Transverse colon (tissue), 4 donors: ENCODE measurements at regions not wholly inside any gene's neighbourhood (a gene's known extent, or its start where the extent isn't known, plus 50 kb on each side); places are given as distances from the start of the nearest gene placed in this dataset.

Experiments
- DNase-seq: peaks from one replicate; pipeline ENCODE4 v3.0.0-alpha.2; 2019
- H3K27ac ChIP-seq, 4 donors: fragments of 200-600 bp; sonication (generic); 2 replicates each; pipeline ENCODE4 v1.5.1; 2016 to 2018; ENCODE audit warnings: inconsistent platforms in 4 of 4
- H3K27me3 ChIP-seq: fragments of 200-600 bp; sonication (generic); 2 replicates; pipeline ENCODE4 v1.5.1; 2017; ENCODE audit warnings: inconsistent platforms
- H3K36me3 ChIP-seq, 4 donors: fragments of 200-600 bp; sonication (generic); 2 replicates each; pipeline ENCODE4 v1.5.1; 2017 to 2019; ENCODE audit warnings: inconsistent platforms in 4 of 4
- H3K4me1 ChIP-seq, 4 donors: fragments of 200-600 bp; sonication (generic); 2 replicates each; pipeline ENCODE4 v1.5.1; 2017 to 2020; ENCODE audit warnings: inconsistent platforms in 4 of 4
- H3K4me3 ChIP-seq, 4 donors: fragments of 200-600 bp; sonication (generic); 1 replicate in 1 of 4; 2 replicates in 3 of 4; pipeline versions ENCODE4 v1.5.1 to v1.6.1; 2017 to 2019; ENCODE audit warnings: inconsistent platforms in 4 of 4
- H3K9me3 ChIP-seq, 2 donors: fragments of 200-600 bp; sonication (generic); 2 replicates each; pipeline ENCODE4 v1.5.1; 2017 to 2019; ENCODE audit warnings: inconsistent platforms in 2 of 2
- CTCF ChIP-seq, 5 experiments: fragments of 200-600 bp in 3 of 5; fragments of 450-650 bp in 2 of 5; sonication (generic) in 3 of 5; IDR thresholded peaks; 1 replicate in 2 of 5; 2 replicates in 3 of 5; pipeline ENCODE4 v1.5.1; 2016 to 2017; ENCODE audit warnings: antibody characterized with exemption in 5 of 5, inconsistent platforms in 3 of 5, mild to moderate bottlenecking in 2 of 5, moderate library complexity in 1 of 5
- EP300 ChIP-seq: sonication (generic); formaldehyde crosslinking; IDR thresholded peaks from one replicate; pipeline ENCODE4 v1.6.1; 2017; ENCODE audit warnings: antibody characterized with exemption, low read depth
- POLR2A ChIP-seq: fragments of 450-650 bp; IDR thresholded peaks from one replicate; pipeline ENCODE4 v1.6.1; 2016; ENCODE audit warnings: antibody characterized with exemption, mild to moderate bottlenecking, moderate library complexity
- POLR2AphosphoS5 ChIP-seq, 3 donors: sonication (generic); formaldehyde crosslinking; IDR thresholded peaks; one replicate each; pipeline ENCODE4 v1.6.1; 2016; ENCODE audit warnings: antibody characterized with exemption in 3 of 3
- WGBS, 2 donors: methylation state at CpG; one replicate each; pipeline ENCODE4 v1.1.5; 2018; ENCODE audit warnings: low coverage in 1 of 2; 5-methylcytosine and 5-hydroxymethylcytosine counted together
- in situ Hi-C, 4 donors: fragments of 200-750 bp; cut with MboI; loops; one replicate each; pipeline versions ENCODE4 v1.15.0 to v1.15.1; 2017; ENCODE audit warnings: low sequenced_read_pairs in 3 of 4, low pct_ligation_motif_present in 1 of 4, low pct_unique_long_range_greater_than_20kb in 1 of 4
- intact Hi-C: fragments of 100-400 bp; cut with DNase I; formaldehyde crosslinking; loops from one replicate; pipeline ENCODE4 v1.15.1; 2023; ENCODE audit warnings: low total_unique reads

GRCh38 chr10:111186358-111186757, 109.5 kb downstream of the ADRA2A start:
- in situ Hi-C loops: no loop called here

GRCh38 chr10:111187096-111187495, 110.3 kb downstream of the ADRA2A start:
- intact Hi-C loops (no loop called here), in situ Hi-C loops (no loop called here)
- Histone ChIP-seq H3K4me1 (no peaks in the 10 kb centered on the region), H3K36me3 (no peaks in the 10 kb centered on the region), H3K27ac (no peak overlapping the region), H3K27me3 (no peaks in the 10 kb centered on the region), H3K9me3 (no peaks in the 10 kb centered on the region), H3K4me3 (no peak overlapping the region)
- DNase-seq: no peak
- 56 to 57% methylated on average over 3 to 4 of the region's 4 CpGs for WGBS, 2 donors
- TF ChIP-seq POLR2A: no peak
- TF ChIP-seq POLR2AphosphoS5 (IDR thresholded peaks at IDR 0.05): no peak
- no peak for TF ChIP-seq EP300
- no peak for TF ChIP-seq CTCF (IDR thresholded peaks at IDR 0.05)

More at GRCh38 chr10:111186358-111186757, 109.5 kb downstream of the ADRA2A start:
- no peak for DNase-seq
- Histone ChIP-seq H3K9me3 (no peaks in the 10 kb centered on the region), H3K27ac (no peak overlapping the region), H3K27me3 (no peaks in the 10 kb centered on the region), H3K4me3 (no peak overlapping the region), H3K4me1 (no peaks in the 10 kb centered on the region), H3K36me3 (no peaks in the 10 kb centered on the region)
- 60 to 73% methylated on average over 1 of the region's 1 CpG for WGBS, 2 donors
- intact Hi-C loops: no loop called here
- TF ChIP-seq POLR2AphosphoS5 (IDR thresholded peaks at IDR 0.05) (no peak), EP300 (no peak), CTCF (IDR thresholded peaks at IDR 0.05) (no peak), POLR2A (no peak)

GRCh38 chr10:111199587-111199986, 122.8 kb downstream of the ADRA2A start:
- TF ChIP-seq POLR2A (no peak), EP300 (no peak), POLR2AphosphoS5 (IDR thresholded peaks at IDR 0.05) (no peak), CTCF (IDR thresholded peaks at IDR 0.05) (no peak)
- no peaks in the 10 kb centered on the region for H3K27me3 ChIP-seq
- WGBS, 2 donors: 59 to 67% methylated on average over 2 to 4 of the region's 4 CpGs
- H3K9me3 ChIP-seq: no peaks in the 10 kb centered on the region
- in situ Hi-C loops: no loop called here
- peaks cover 0 to 4% (median 0%) of the 10 kb centered on the region in 4 donors for H3K4me1 ChIP-seq
- no peaks in the 10 kb centered on the region for H3K36me3 ChIP-seq
- H3K4me3 ChIP-seq: no peak overlapping the region
- DNase-seq: no peak
- intact Hi-C loops: no loop called here
- H3K27ac ChIP-seq: no peak overlapping the region

- intact Hi-C loops: no loop called here
- no peak overlapping the region for H3K4me3 ChIP-seq
- H3K27me3 ChIP-seq: no peaks in the 10 kb centered on the region
- H3K4me1 ChIP-seq: peaks cover 0 to 4% (median 0%) of the 10 kb centered on the region in 4 donors
- H3K27ac ChIP-seq: no peak overlapping the region
- 40 to 50% methylated on average over 1 to 3 of the region's 3 CpGs for WGBS, 2 donors
- in situ Hi-C loops: loop anchor here in 2 of 4 donors (10.0 to 25.0 kb wide), 2 partner anchors 116 to 463 kb away; no protein-coding TSS in a partner anchor
- no peaks in the 10 kb centered on the region for H3K36me3 ChIP-seq
- no peak for TF ChIP-seq CTCF (IDR thresholded peaks at IDR 0.05)
- TF ChIP-seq POLR2AphosphoS5 (IDR thresholded peaks at IDR 0.05): peak; percentile 35 to 61 (median 43)
- no peak for TF ChIP-seq POLR2A
- H3K9me3 ChIP-seq: no peaks in the 10 kb centered on the region
- peak; percentile 30 for DNase-seq
These were observed 123.8 kb downstream of the ADRA2A start for GRCh38 chr10:111200505-111201186.
